SK-N-SH (cell line): ENCODE measurements at regions not wholly inside any gene's neighbourhood (a gene's known extent, or its start where the extent isn't known, plus 50 kb on each side); places are given as distances from the start of the nearest gene placed in this dataset.

Experiments used
- CTCF ChIA-PET: fragments of 300-600, 350-600 bp; formaldehyde crosslinking; extraction: SDS; loops from one replicate; lab custom pipeline; 2021; lab: Yijun Ruan, JAX
- POLR2A ChIA-PET: fragments of 350-600 bp; sonication (Branson Sonifier 250); formaldehyde crosslinking; extraction: SDS; loops from one replicate; lab custom pipeline; 2020; ENCODE audit warnings: antibody characterized with exemption, inconsistent platforms; lab: Yijun Ruan, JAX
- DNase-seq: peaks from one replicate; pipeline ENCODE4 v3.0.0; 2012
- H2AFZ ChIP-seq: fragments of 200-600 bp; sonication (generic); 2 replicates; pipeline ENCODE4 v1.8.1; 2016; ENCODE audit warnings: antibody characterized with exemption, mild to moderate bottlenecking, low read depth
- H3F3A ChIP-seq: fragments of 200-600 bp; sonication (generic); replicated peaks from 2 replicates; pipeline ENCODE3; 2016; ENCODE audit warnings: antibody characterized with exemption, mild to moderate bottlenecking; ENCODE audit not compliant: insufficient read depth
- H3K27ac ChIP-seq, 2 experiments: fragments of 200-500 bp in 1 of 2; fragments of 200-600 bp in 1 of 2; sonication (Bioruptor generic) in 1 of 2; sonication (generic), shearing (Covaris generic) in 1 of 2; 2 replicates each; pipeline versions ENCODE4 v1.5.1 to v1.6.1; 2014 to 2016; ENCODE audit warnings: low read depth in 2 of 2, inconsistent platforms in 1 of 2, low read length in 1 of 2, mild to moderate bottlenecking in 1 of 2, mixed read lengths in 1 of 2
- H3K27me3 ChIP-seq: fragments of 200-600 bp; sonication (generic), shearing (Covaris generic); 2 replicates; pipeline ENCODE4 v1.6.1; 2016; ENCODE audit warnings: mixed run types; ENCODE audit not compliant: insufficient read depth
- H3K36me3 ChIP-seq, 2 experiments: fragments of 200-500 bp in 1 of 2; fragments of 200-600 bp in 1 of 2; sonication (Bioruptor generic) in 1 of 2; sonication (generic) in 1 of 2; replicated peaks in 1 of 2; 2 replicates each; pipeline versions ENCODE3 to v1.5.1; 2014 to 2016; ENCODE audit warnings: low read length in 1 of 2, mild to moderate bottlenecking in 1 of 2; ENCODE audit not compliant: insufficient read depth in 2 of 2, control insufficient read depth in 1 of 2
- H3K4me1 ChIP-seq, 2 experiments: fragments of 200-500 bp in 1 of 2; fragments of 200-600 bp in 1 of 2; sonication (Bioruptor generic) in 1 of 2; sonication (generic), shearing (Covaris generic) in 1 of 2; 2 replicates each; pipeline versions ENCODE4 v1.5.1 to v1.6.1; 2014 to 2016; ENCODE audit warnings: low read depth in 1 of 2, low read length in 1 of 2, mixed run types in 1 of 2; ENCODE audit not compliant: insufficient read depth in 2 of 2, control insufficient read depth in 1 of 2
- H3K4me2 ChIP-seq: fragments of 200-600 bp; sonication (generic), shearing (Covaris generic); 2 replicates; pipeline ENCODE4 v1.6.1; 2017; ENCODE audit warnings: mixed run types
- H3K4me3 ChIP-seq, 2 experiments: fragments of 200-500 bp in 1 of 2; fragments of 200-600 bp in 1 of 2; sonication (Bioruptor generic) in 1 of 2; sonication (generic), shearing (Covaris generic) in 1 of 2; 2 replicates each; pipeline versions ENCODE4 v1.5.1 to v1.8.1; 2014 to 2016; ENCODE audit warnings: low read depth in 2 of 2, inconsistent platforms in 1 of 2, low read length in 1 of 2, mild to moderate bottlenecking in 1 of 2, mixed read lengths in 1 of 2, moderate library complexity in 1 of 2
- H3K79me2 ChIP-seq: fragments of 200-600 bp; sonication (generic); 2 replicates; pipeline ENCODE4 v1.8.1; 2017; ENCODE audit warnings: mild to moderate bottlenecking; ENCODE audit not compliant: insufficient read depth
- H3K9ac ChIP-seq: fragments of 200-600 bp; sonication (generic); 2 replicates; pipeline ENCODE4 v1.6.1; 2017; ENCODE audit warnings: mixed run types
- H3K9me2 ChIP-seq: fragments of 200-600 bp; sonication (generic); 2 replicates; pipeline ENCODE4 v1.6.1; 2017; ENCODE audit warnings: mixed run types
- H3K9me3 ChIP-seq: fragments of 200-600 bp; sonication (generic); 2 replicates; pipeline ENCODE4 v1.6.1; 2017; ENCODE audit warnings: mixed run types, mild to moderate bottlenecking, moderate library complexity
- H4K20me1 ChIP-seq: fragments of 200-600 bp; sonication (generic); 2 replicates; pipeline ENCODE4 v1.6.1; 2017; ENCODE audit warnings: mild to moderate bottlenecking, mixed run types; ENCODE audit not compliant: insufficient read depth
- EZH2phosphoT487 ChIP-seq: fragments of 200-600 bp; sonication (generic); IDR thresholded peaks from 2 replicates; pipeline ENCODE4 v1.6.1; 2017; ENCODE audit warnings: low read depth, mixed run types, mild to moderate bottlenecking, antibody characterized with exemption, moderate library complexity, borderline replicate concordance
- FOSL2 ChIP-seq: IDR thresholded peaks from 2 replicates; pipeline ENCODE4 v1.4.0; 2012; ENCODE audit warnings: low read depth, mild to moderate bottlenecking, moderate library complexity, borderline replicate concordance
- JUND ChIP-seq: IDR thresholded peaks from 2 replicates; pipeline ENCODE4 v1.4.0; 2012
- MEF2A ChIP-seq: IDR thresholded peaks from 2 replicates; pipeline ENCODE4 v1.4.0; 2012; ENCODE audit warnings: low read depth, borderline replicate concordance
- MXI1 ChIP-seq: IDR thresholded peaks from 2 replicates; pipeline ENCODE4 v1.6.1; 2012; ENCODE audit warnings: mild to moderate bottlenecking, low read depth, low read length, improper control_type of control experiment
- NFIC ChIP-seq: IDR thresholded peaks from 2 replicates; pipeline ENCODE4 v1.4.0; 2012; ENCODE audit warnings: borderline replicate concordance
- POLR2AphosphoS5 ChIP-seq: IDR thresholded peaks from 2 replicates; pipeline ENCODE4 v1.6.1; 2012; ENCODE audit warnings: low read depth, low read length
- RAD21 ChIP-seq: IDR thresholded peaks from 2 replicates; pipeline ENCODE4 v1.6.1; 2012; ENCODE audit warnings: mild to moderate bottlenecking, low read length
- SIN3A ChIP-seq: IDR thresholded peaks from 2 replicates; pipeline ENCODE4 v1.6.1; 2012; ENCODE audit warnings: low read depth, mild to moderate bottlenecking, low read length, moderate library complexity, borderline replicate concordance
- SMC3 ChIP-seq: IDR thresholded peaks from 2 replicates; pipeline ENCODE4 v1.6.1; 2012; ENCODE audit warnings: low read depth, low read length, improper control_type of control experiment
- TAF1 ChIP-seq: IDR thresholded peaks from 2 replicates; pipeline ENCODE4 v1.6.1; 2012; ENCODE audit warnings: low read depth, mild to moderate bottlenecking, low read length, moderate library complexity, borderline replicate concordance
- TEAD4 ChIP-seq: IDR thresholded peaks from 2 replicates; pipeline ENCODE4 v1.4.0; 2012; ENCODE audit warnings: mild to moderate bottlenecking, borderline replicate concordance; ENCODE audit not compliant: insufficient read depth
- WGBS: methylation state at CpG from one replicate; pipeline ENCODE4 v1.1.6; 2017; ENCODE audit warnings: low lambda C conversion rate; 5-methylcytosine and 5-hydroxymethylcytosine counted together
- TF ChIP-seq, protein P1 (sequence below): IDR thresholded peaks from 2 replicates; pipeline ENCODE4 v1.4.0; 2012; ENCODE audit warnings: low read depth, borderline replicate concordance
- TF ChIP-seq, protein P2 (sequence below): fragments of 200-600 bp; sonication (generic); IDR thresholded peaks from 2 replicates; pipeline ENCODE4 v1.6.1; 2017; ENCODE audit warnings: antibody characterized with exemption, mild to moderate bottlenecking, moderate library complexity
- TF ChIP-seq, protein P3 (sequence below): IDR thresholded peaks from 2 replicates; pipeline ENCODE4 v1.4.0; 2012; ENCODE audit warnings: low read depth
- TF ChIP-seq, protein P4 (sequence below): fragments of 150-350 bp; IDR thresholded peaks from 2 replicates; pipeline ENCODE4 v1.6.1; 2016; ENCODE audit warnings: mild to moderate bottlenecking, low read depth, low read length

DNA sequence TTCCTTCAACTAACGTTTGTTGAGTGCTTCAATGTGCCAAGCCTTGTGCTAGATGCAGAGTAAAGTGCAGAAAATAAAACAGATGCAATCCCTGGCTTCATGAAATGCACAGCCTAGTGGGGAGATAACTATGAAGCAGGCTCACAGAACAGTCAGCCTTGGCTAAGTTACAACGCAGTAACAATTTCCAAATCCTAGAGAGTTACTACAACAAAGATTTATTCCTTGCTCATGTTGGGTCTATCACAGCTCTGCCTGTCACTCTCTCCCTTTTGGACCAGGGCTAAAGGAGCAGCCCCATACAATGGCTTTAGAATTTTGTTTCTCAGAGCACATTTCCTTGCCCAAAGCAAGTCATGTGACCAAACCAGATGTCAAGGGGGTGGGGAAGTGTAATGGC, 359.8 kb downstream of the ZNF326 start:
- no peaks in the 10 kb centered on the region for H3K4me1 ChIP-seq
- no peak overlapping the region for H3K9ac ChIP-seq
- no peak for DNase-seq
- POLR2A ChIA-PET = no interaction called here
- H4K20me1 ChIP-seq = no peaks in the 10 kb centered on the region
- no peak overlapping the region for H2AFZ ChIP-seq
- no peaks in the 10 kb centered on the region for H3K9me3 ChIP-seq
- 39% methylated on average over 2 of the region's 2 CpGs for WGBS
- H3K4me2 ChIP-seq = no peak overlapping the region
- no peak for TF ChIP-seq FOSL2
- no peak for TF ChIP-seq SMC3
- TF ChIP-seq, protein P1, sequence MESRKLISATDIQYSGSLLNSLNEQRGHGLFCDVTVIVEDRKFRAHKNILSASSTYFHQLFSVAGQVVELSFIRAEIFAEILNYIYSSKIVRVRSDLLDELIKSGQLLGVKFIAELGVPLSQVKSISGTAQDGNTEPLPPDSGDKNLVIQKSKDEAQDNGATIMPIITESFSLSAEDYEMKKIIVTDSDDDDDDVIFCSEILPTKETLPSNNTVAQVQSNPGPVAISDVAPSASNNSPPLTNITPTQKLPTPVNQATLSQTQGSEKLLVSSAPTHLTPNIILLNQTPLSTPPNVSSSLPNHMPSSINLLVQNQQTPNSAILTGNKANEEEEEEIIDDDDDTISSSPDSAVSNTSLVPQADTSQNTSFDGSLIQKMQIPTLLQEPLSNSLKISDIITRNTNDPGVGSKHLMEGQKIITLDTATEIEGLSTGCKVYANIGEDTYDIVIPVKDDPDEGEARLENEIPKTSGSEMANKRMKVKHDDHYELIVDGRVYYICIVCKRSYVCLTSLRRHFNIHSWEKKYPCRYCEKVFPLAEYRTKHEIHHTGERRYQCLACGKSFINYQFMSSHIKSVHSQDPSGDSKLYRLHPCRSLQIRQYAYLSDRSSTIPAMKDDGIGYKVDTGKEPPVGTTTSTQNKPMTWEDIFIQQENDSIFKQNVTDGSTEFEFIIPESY = no peak
- TF ChIP-seq TAF1 = no peak
- no peak for TF ChIP-seq RAD21
- no peak for TF ChIP-seq JUND
- TF ChIP-seq TEAD4 = no peak
- TF ChIP-seq SIN3A = no peak
- TF ChIP-seq, protein P2, sequence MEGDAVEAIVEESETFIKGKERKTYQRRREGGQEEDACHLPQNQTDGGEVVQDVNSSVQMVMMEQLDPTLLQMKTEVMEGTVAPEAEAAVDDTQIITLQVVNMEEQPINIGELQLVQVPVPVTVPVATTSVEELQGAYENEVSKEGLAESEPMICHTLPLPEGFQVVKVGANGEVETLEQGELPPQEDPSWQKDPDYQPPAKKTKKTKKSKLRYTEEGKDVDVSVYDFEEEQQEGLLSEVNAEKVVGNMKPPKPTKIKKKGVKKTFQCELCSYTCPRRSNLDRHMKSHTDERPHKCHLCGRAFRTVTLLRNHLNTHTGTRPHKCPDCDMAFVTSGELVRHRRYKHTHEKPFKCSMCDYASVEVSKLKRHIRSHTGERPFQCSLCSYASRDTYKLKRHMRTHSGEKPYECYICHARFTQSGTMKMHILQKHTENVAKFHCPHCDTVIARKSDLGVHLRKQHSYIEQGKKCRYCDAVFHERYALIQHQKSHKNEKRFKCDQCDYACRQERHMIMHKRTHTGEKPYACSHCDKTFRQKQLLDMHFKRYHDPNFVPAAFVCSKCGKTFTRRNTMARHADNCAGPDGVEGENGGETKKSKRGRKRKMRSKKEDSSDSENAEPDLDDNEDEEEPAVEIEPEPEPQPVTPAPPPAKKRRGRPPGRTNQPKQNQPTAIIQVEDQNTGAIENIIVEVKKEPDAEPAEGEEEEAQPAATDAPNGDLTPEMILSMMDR = no peak
- TF ChIP-seq, protein P3, sequence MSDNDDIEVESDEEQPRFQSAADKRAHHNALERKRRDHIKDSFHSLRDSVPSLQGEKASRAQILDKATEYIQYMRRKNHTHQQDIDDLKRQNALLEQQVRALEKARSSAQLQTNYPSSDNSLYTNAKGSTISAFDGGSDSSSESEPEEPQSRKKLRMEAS = no peak
- TF ChIP-seq NFIC = no peak
- TF ChIP-seq EZH2phosphoT487 = no peak
- TF ChIP-seq, protein P4, sequence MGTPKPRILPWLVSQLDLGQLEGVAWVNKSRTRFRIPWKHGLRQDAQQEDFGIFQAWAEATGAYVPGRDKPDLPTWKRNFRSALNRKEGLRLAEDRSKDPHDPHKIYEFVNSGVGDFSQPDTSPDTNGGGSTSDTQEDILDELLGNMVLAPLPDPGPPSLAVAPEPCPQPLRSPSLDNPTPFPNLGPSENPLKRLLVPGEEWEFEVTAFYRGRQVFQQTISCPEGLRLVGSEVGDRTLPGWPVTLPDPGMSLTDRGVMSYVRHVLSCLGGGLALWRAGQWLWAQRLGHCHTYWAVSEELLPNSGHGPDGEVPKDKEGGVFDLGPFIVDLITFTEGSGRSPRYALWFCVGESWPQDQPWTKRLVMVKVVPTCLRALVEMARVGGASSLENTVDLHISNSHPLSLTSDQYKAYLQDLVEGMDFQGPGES = no peak
- TF ChIP-seq MXI1 = no peak
- no peak for TF ChIP-seq MEF2A
- TF ChIP-seq POLR2AphosphoS5 = no peak
- TF ChIP-seq, all 33 proteins: peak for 0
- Histone ChIP-seq H3F3A (no peaks in the 10 kb centered on the region), H3K36me3 (no peaks in the 10 kb centered on the region), H3K27ac (no peak overlapping the region), H3K4me3 (no peak overlapping the region), H3K79me2 (no peaks in the 10 kb centered on the region), H3K27me3 (no peaks in the 10 kb centered on the region; the same call in 1 of the 2 replicates), H3K9me2 (no peaks in the 10 kb centered on the region)
- CTCF ChIA-PET = interaction anchor here (1.1 kb wide), 1 partner anchor 31 kb away, joined by 3 read pairs; no protein-coding TSS in a partner anchor
